ENCODE measurements at regions not wholly inside any gene's neighbourhood (a gene's known extent, or its start where the extent isn't known, plus 50 kb on each side); places are given as distances from the start of the nearest gene placed in this dataset.

DNA sequence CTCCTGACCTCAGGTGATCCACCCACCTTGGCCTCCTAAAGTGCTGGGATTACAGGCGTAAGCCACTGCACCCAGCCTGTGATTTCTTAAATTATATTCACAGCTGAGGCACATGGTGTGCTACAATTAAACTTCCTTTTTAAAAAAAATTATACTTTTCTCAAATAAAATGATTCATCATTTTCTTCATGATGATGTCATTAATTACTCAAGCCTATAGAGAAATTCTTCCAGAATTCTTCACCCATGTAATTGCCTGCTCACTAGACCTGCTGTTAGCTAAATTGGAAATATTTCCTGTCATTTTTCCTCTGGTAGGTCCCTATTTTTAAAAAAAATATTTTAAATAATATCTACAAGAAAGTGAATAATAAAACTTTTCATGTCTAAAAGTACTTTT, 440.0 kb upstream of the ANO3 start:
- no peaks in the 10 kb centered on the region for H3K4me1 Mint-ChIP-seq (ENCODE audit: low read depth, unreplicated experiment)
- TF ChIP-seq, protein P1, sequence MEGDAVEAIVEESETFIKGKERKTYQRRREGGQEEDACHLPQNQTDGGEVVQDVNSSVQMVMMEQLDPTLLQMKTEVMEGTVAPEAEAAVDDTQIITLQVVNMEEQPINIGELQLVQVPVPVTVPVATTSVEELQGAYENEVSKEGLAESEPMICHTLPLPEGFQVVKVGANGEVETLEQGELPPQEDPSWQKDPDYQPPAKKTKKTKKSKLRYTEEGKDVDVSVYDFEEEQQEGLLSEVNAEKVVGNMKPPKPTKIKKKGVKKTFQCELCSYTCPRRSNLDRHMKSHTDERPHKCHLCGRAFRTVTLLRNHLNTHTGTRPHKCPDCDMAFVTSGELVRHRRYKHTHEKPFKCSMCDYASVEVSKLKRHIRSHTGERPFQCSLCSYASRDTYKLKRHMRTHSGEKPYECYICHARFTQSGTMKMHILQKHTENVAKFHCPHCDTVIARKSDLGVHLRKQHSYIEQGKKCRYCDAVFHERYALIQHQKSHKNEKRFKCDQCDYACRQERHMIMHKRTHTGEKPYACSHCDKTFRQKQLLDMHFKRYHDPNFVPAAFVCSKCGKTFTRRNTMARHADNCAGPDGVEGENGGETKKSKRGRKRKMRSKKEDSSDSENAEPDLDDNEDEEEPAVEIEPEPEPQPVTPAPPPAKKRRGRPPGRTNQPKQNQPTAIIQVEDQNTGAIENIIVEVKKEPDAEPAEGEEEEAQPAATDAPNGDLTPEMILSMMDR (IDR thresholded peaks at IDR 0.05; ENCODE audit: partially characterized antibody, unreplicated experiment), result no peak
- H3K27ac Mint-ChIP-seq (ENCODE audit: unreplicated experiment), result no peak overlapping the region
- no peaks in the 10 kb centered on the region for H3K27me3 Mint-ChIP-seq (ENCODE audit: unreplicated experiment)
- no peak overlapping the region for H3K4me3 Mint-ChIP-seq (ENCODE audit: unreplicated experiment)
- no peaks in the 10 kb centered on the region for H3K9me3 Mint-ChIP-seq (ENCODE audit: unreplicated experiment)
- no peak for DNase-seq
- no peaks in the 10 kb centered on the region for H3K36me3 Mint-ChIP-seq (ENCODE audit: unreplicated experiment)

DNA sequence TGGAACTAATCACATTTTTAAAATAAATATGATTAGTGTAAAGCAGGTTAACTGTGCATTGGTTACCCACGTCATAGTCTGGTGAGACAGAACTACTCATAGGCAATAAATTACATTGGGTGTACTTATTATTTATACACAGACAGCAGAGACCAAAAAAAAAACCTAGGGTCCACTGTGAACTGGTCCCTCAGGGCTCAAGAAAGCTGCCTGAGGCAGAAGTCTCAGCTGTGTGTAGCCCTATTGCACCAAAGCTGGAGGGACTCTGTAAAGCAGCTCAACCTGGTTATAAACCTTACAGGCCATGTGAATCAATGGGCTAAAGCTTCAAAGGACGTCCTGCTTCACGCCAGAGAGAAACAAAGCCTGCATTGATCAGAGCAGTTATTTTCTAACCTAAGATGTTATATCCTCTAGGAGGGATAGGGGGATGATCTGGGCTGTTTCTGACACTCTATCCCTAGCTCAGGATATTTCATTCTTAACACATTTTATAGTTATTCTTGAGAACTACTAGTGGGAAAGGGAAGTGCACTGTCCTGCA, 432.2 kb upstream of the ANO3 start:
- Mint-ChIP-seq H3K27ac (ENCODE audit: unreplicated experiment) (no peak overlapping the region), H3K4me3 (ENCODE audit: unreplicated experiment) (no peak overlapping the region), H3K36me3 (ENCODE audit: unreplicated experiment) (no peaks in the 10 kb centered on the region), H3K27me3 (ENCODE audit: unreplicated experiment) (no peaks in the 10 kb centered on the region), H3K9me3 (ENCODE audit: unreplicated experiment) (no peaks in the 10 kb centered on the region), H3K4me1 (ENCODE audit: low read depth, unreplicated experiment) (no peaks in the 10 kb centered on the region)
- peak; percentile 14 for DNase-seq
- TF ChIP-seq, protein P1 (IDR thresholded peaks at IDR 0.05; ENCODE audit: partially characterized antibody, unreplicated experiment), result no peak

DNA sequence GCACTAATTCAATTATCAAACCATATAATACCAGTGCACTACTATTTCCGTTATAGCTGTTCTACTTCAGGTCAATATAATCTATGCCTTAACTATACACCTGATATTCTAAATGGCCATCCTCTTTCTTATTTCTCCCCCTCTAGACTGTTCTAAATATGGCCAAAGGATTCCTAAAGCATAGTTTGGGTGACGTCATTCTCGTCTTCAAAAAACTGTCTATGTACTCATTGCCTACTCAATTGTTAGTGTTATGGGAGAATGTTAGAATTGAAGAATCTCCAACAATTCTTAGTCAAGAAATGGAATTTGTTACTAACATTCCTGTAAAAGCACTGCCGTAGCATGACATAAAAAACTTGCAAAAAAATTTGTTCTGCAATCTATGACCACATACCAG, 431.1 kb upstream of the ANO3 start:
- Mint-ChIP-seq H3K36me3 (ENCODE audit: unreplicated experiment) (no peaks in the 10 kb centered on the region), H3K4me3 (ENCODE audit: unreplicated experiment) (no peak overlapping the region), H3K4me1 (ENCODE audit: low read depth, unreplicated experiment) (no peaks in the 10 kb centered on the region), H3K27me3 (ENCODE audit: unreplicated experiment) (no peaks in the 10 kb centered on the region), H3K27ac (ENCODE audit: unreplicated experiment) (no peak overlapping the region), H3K9me3 (ENCODE audit: unreplicated experiment) (no peaks in the 10 kb centered on the region)
- TF ChIP-seq, protein P1 (IDR thresholded peaks at IDR 0.05; ENCODE audit: partially characterized antibody, unreplicated experiment), result no peak
- no peak for DNase-seq

DNA sequence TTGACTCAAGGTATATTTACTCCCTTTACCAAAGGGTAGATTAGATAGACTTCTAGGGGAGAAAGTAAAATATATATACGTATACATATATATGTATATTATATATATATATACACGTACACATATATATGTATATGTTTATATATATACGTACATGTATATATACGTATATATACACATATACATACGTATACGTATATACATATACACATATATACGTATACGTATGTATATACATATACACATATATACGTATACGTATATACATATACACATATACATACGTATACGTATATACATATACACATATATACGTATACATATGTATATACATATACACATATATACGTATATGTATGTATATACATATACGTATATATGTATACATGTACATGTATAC, 430.5 kb upstream of the ANO3 start:
- Mint-ChIP-seq H3K9me3 (ENCODE audit: unreplicated experiment) (no peaks in the 10 kb centered on the region), H3K36me3 (ENCODE audit: unreplicated experiment) (no peaks in the 10 kb centered on the region), H3K4me1 (ENCODE audit: low read depth, unreplicated experiment) (no peaks in the 10 kb centered on the region), H3K27ac (ENCODE audit: unreplicated experiment) (no peak overlapping the region), H3K4me3 (ENCODE audit: unreplicated experiment) (no peak overlapping the region), H3K27me3 (ENCODE audit: unreplicated experiment) (no peaks in the 10 kb centered on the region)
- TF ChIP-seq, protein P1 (IDR thresholded peaks at IDR 0.05; ENCODE audit: partially characterized antibody, unreplicated experiment), result no peak
- DNase-seq, result no peak

DNA sequence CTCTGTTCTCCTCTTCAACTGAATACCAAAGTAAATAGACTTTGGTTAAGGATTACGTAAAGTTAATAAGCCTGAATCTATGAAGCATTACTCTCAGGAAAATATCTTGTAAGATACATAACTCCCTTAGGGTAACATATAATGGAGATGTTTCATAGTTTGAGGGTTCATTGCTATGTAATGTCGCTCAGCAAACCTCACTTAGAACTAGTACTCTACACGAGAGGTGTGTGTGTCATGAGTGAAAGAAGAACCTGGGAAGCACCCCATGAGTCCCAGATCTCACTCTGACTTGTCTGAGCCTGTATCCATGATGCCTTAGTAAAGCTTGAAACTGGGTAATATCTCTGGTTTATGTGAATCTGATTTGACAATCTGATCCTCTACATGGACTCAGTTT, 429.5 kb upstream of the ANO3 start:
- no peak overlapping the region for H3K4me3 Mint-ChIP-seq (ENCODE audit: unreplicated experiment)
- no peak for DNase-seq
- H3K4me1 Mint-ChIP-seq (ENCODE audit: low read depth, unreplicated experiment), result no peaks in the 10 kb centered on the region
- no peaks in the 10 kb centered on the region for H3K9me3 Mint-ChIP-seq (ENCODE audit: unreplicated experiment)
- H3K27me3 Mint-ChIP-seq (ENCODE audit: unreplicated experiment), result no peaks in the 10 kb centered on the region
- H3K27ac Mint-ChIP-seq (ENCODE audit: unreplicated experiment), result no peak overlapping the region
- no peaks in the 10 kb centered on the region for H3K36me3 Mint-ChIP-seq (ENCODE audit: unreplicated experiment)
- TF ChIP-seq, protein P1 (IDR thresholded peaks at IDR 0.05; ENCODE audit: partially characterized antibody, unreplicated experiment), result no peak
